Astrocyte (in vitro differentiated cells and primary cell): ENCODE measurements at regions not wholly inside any gene's neighbourhood (a gene's known extent, or its start where the extent isn't known, plus 50 kb on each side); places are given as distances from the start of the nearest gene placed in this dataset.

Source experiments
- EZH2 ChIP-seq: IDR thresholded peaks from 2 replicates; pipeline ENCODE4 v1.6.1; 2012; ENCODE audit warnings: mild to moderate bottlenecking, low read length, inconsistent platforms; ENCODE audit not compliant: insufficient read depth
- TF ChIP-seq, protein P1 (sequence below): IDR thresholded peaks from 2 replicates; pipeline ENCODE4 v1.5.1; 2011; ENCODE audit warnings: low read depth, mild to moderate bottlenecking, inconsistent platforms, low read length, moderate library complexity; ENCODE audit not compliant: insufficient read depth

DNA sequence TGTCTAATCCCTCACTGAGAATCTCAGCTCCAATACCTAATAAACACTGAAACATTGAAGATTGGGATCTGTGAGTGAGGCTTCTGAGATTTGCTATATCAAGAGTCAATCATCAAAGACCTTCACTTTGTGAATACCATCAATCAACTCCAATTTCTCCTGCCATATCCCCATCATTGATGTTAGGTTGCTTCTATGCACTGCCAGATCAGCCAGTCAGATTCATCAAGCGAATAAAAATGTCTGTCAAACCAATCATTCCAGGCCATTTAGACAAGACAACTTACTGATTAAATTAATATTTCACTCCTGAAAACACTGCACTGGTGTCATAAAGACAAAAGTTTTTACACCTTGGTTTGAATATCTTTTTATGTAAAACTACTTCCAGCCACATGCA, 1295.5 kb upstream of the LRRTM1 start:
- no peak for TF ChIP-seq EZH2
- TF ChIP-seq, protein P1, sequence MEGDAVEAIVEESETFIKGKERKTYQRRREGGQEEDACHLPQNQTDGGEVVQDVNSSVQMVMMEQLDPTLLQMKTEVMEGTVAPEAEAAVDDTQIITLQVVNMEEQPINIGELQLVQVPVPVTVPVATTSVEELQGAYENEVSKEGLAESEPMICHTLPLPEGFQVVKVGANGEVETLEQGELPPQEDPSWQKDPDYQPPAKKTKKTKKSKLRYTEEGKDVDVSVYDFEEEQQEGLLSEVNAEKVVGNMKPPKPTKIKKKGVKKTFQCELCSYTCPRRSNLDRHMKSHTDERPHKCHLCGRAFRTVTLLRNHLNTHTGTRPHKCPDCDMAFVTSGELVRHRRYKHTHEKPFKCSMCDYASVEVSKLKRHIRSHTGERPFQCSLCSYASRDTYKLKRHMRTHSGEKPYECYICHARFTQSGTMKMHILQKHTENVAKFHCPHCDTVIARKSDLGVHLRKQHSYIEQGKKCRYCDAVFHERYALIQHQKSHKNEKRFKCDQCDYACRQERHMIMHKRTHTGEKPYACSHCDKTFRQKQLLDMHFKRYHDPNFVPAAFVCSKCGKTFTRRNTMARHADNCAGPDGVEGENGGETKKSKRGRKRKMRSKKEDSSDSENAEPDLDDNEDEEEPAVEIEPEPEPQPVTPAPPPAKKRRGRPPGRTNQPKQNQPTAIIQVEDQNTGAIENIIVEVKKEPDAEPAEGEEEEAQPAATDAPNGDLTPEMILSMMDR: no peak
